Fibroblast of villous mesenchyme (primary cell): ENCODE measurements at regions not wholly inside any gene's neighbourhood (a gene's known extent, or its start where the extent isn't known, plus 50 kb on each side); places are given as distances from the start of the nearest gene placed in this dataset.
A peak's percentile ranks its signal among the peaks of the same experiment; 100 is the strongest.
"Not testable (repeated sequence)": the region's sequence is repeated elsewhere in the genome, so short reads cannot be mapped to it uniquely, and the experiment has no call there.

Experiments
- DNase-seq: peaks from one replicate; pipeline ENCODE4 v3.0.0-alpha.2; 2010; ENCODE audit warnings: low read depth
- H3K4me3 ChIP-seq: 2 replicates; pipeline ENCODE4 v1.5.1; 2011; ENCODE audit warnings: low read depth, mild to moderate bottlenecking, low read length
- TF ChIP-seq, protein P1 (sequence below): IDR thresholded peaks from 2 replicates; pipeline ENCODE4 v1.5.1; 2012; ENCODE audit warnings: low read depth, mild to moderate bottlenecking, low read length; ENCODE audit not compliant: insufficient read depth

- no peak overlapping the region for H3K4me3 ChIP-seq
- DNase-seq, result no peak
- TF ChIP-seq, protein P1, sequence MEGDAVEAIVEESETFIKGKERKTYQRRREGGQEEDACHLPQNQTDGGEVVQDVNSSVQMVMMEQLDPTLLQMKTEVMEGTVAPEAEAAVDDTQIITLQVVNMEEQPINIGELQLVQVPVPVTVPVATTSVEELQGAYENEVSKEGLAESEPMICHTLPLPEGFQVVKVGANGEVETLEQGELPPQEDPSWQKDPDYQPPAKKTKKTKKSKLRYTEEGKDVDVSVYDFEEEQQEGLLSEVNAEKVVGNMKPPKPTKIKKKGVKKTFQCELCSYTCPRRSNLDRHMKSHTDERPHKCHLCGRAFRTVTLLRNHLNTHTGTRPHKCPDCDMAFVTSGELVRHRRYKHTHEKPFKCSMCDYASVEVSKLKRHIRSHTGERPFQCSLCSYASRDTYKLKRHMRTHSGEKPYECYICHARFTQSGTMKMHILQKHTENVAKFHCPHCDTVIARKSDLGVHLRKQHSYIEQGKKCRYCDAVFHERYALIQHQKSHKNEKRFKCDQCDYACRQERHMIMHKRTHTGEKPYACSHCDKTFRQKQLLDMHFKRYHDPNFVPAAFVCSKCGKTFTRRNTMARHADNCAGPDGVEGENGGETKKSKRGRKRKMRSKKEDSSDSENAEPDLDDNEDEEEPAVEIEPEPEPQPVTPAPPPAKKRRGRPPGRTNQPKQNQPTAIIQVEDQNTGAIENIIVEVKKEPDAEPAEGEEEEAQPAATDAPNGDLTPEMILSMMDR, result peak; percentile 46
These were observed 116.0 kb downstream of the NPTX2 start for GRCh38 chr7:98733036-98733435.

DNA sequence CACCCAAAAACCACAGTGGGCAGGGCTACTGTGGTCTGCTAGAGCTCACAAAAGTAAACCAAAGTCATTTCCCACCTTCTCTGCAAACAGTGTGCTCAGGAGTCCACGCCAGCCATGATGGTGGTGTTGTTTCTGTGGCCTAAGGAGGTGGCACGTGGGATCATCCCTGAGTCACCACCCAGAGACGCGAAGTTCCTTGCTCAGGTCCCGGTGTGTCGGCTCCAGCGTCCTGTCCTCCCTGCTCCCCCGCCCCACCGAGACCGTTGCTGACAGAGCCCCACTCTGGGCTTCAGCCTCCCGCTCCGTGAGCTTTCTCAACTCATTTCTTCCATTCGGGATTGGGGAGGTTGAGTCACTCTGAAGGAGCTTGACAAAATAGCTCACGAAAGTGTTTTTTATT, 118.7 kb downstream of the NPTX2 start:
- TF ChIP-seq, protein P1, result no peak
- H3K4me3 ChIP-seq, result no peak overlapping the region
- no peak for DNase-seq

GRCh38 chr7:98736461-98736860, 119.4 kb downstream of the NPTX2 start:
- not testable (repeated sequence) for DNase-seq, H3K4me3 ChIP-seq

- DNase-seq, result no peak
- TF ChIP-seq, protein P1, result no peak
- no peak overlapping the region for H3K4me3 ChIP-seq
These were observed 120.1 kb downstream of the NPTX2 start for GRCh38 chr7:98737176-98737575.

GRCh38 chr7:98740643-98741042, 123.6 kb downstream of the NPTX2 start:
- H3K4me3 ChIP-seq, result no peak overlapping the region
- TF ChIP-seq, protein P1, result no peak
- no peak for DNase-seq

DNA sequence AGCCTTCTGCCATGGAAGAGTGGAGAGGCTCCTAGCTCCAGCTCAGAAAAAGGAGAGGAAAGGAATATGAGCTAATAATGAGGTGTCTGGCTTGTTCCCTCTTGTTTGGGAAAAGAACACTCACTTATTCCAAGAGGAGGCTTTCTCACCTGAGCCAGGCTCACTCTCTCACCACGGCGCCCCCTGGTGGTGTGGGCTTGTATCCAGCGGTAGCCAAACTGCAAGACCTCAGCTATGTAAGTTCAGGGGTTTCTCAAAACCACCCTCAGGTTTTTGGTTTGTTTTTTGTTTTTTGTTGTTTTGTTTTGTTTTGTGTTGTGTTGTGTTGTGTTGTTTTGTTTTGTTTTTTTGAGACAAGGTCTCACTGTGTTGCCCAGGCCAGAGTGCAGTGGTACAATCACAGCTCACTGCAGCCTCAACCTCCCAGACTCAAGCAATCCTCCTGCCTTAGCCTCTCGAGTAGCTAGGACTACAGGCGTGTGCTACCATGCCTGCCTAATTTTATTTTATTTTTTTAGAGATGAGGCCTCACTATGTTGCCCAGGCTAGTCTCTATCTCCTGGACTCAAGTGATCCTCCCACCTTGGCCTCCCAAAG, 124.0 kb downstream of the TMEM130 start:
- DNase-seq, result peak; percentile 50
- TF ChIP-seq, protein P1, result peak; percentile 88
- no peak overlapping the region for H3K4me3 ChIP-seq

DNA sequence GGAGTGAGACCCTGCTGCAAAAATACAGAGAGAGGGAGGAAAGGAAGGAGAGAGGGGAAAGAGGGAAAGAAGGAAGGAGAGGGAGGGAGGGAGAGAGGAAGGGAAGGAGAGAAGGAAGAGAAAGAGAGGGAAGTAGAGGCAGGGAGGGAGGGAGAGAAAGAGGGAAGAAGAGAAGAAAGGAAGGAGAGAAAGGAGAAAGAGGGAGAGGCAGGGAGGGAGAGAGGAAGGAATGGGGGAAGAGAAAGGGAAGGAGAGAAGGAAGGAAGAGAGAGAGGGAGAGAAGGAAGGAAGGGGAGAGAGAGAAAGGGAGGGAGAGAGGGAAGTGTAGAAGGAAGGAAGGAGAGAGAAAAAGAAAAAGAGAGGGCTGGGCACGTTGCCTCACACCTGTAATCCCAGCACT, 121.7 kb downstream of the TMEM130 start:
- TF ChIP-seq, protein P1, result no peak
- no peak for DNase-seq
- H3K4me3 ChIP-seq, result no peak overlapping the region
